HG02852 (cell line): ENCODE measurements at regions not wholly inside any gene's neighbourhood (a gene's known extent, or its start where the extent isn't known, plus 50 kb on each side); places are given as distances from the start of the nearest gene placed in this dataset.

Experiments used
- ATAC-seq: cut with Tn5 transposase; IDR thresholded peaks from one replicate; pipeline ENCODE4 v1.9.1; 2021; ENCODE audit warnings: mild to moderate bottlenecking, moderate library complexity; ENCODE audit not compliant: unreplicated experiment

DNA sequence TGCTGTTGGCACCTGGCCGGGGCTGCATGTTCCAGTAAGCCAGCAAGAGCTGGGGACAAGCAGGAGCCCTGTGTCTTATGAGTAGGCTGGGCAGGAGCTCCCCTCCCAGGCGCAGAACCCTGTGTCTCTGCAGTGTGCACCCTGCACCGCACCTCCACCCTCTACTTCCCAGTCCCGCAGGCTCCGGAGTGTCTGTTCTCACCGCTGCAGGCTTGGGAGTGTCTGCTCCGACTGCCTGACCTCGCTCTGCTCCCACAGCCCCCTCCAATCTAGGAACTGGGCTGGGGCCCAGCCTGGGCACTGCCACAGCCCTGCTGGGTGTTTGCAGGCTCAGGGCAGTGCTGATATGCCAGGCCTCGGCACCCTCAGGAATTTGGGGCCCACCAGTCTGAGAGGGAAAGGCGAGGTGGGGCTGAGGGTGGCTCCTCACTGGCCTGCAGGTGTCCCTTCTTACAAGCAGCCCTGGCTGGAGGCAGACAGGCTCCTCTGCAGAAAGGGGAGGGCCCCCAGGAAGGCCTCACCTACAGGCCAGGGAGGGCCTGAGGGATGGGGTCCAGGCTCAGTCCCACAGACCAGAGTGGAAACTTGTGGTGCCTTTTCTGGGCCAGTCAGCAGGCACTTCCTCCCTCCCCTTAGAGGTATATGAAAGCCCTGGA, 871.6 kb upstream of the GJE1 start:
- ATAC-seq: no peak

DNA sequence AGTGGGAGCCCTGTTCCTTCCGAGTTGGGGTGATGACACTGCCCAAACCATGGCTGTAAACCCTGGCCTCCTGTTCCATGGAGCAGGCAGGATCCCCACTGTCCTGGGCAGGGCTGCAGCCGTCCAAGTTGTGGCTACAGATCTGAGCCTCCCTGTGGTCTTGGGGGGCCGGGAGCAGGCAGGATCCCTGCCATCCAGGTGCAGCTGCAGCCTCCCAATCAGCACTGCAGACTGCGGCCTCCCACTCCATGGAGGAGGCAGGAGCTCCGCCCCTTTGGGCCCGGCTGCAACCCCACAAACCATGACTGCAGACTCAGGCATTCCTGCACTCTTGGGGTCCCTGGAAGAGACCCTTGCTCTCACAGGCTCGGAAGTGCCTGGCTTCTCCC, 872.1 kb upstream of the GJE1 start:
- ATAC-seq: no peak

DNA sequence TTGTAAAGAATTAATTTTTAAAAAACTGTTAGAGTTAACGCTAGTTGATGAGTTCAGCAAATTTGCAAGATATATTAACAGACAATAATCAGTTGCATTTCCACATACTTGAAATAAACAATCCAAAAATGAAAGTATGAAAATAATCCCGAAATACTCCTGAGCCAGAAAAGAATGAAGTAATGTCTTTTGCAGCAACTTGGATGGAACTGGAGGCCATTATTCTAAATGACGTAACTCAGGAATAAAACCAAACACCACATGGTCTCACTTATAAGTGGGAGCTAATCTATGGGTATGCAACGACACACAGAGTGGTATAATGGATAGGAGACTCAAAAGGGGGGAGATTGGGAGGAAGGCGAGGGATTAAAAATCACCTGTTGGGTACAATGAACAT, 872.9 kb upstream of the GJE1 start:
- no peak for ATAC-seq

DNA sequence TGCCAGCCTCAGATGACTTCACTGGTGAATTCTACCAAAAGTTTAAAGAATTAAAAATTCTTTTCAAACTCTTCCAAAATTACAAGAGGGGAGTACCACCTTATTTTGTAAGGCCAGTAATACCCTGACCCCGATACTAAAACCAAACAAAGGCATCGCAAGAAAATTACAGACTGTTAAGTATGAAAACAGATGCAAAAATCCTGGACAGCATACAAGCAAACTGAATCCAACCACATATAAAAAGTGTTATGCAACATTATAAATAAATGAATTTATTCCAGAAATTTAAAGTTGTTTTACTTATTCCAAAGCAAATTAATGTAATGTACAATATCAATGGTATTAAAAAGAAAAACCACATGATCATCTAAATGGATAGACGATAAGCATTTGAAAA, 873.6 kb upstream of the GJE1 start:
- ATAC-seq: no peak

DNA sequence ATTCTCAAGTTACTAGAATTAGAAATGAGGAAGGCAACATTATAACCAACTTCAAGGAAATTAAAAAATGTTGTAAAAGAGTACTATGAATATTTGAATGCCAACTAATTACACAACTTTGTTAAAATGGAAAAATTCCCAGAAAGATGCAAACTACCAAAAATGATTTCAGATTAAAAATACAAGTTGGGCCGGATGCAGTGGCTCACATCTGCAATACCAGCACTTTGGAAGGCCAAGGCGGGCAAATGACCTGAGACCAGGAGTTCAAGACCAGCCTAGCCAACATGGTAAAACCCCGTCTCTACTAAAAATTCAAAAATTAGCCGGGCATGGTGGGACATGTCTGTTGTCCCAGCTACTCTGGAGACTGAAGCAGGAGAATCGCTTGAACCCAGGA, 874.2 kb upstream of the GJE1 start:
- ATAC-seq: no peak

DNA sequence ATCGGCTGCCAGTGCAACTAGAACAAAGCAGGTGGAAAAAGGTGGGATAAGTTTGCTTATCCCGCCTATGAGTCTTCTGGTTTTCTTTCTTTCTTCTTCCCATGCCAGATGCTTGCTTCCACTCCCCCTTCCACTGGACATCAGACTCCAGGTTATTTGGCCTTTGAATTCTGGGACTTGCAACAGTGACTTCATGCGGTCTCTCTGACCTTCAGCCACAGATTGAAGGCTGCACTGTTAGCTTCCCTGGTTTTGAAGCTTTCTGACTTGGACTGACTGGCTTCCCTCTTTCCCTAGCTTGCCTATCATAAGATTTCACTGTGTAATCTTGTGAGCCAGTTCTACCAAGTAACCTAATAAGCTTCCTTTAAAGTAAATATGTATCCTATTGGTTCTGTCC, 878.4 kb upstream of the GJE1 start:
- ATAC-seq: no peak

DNA sequence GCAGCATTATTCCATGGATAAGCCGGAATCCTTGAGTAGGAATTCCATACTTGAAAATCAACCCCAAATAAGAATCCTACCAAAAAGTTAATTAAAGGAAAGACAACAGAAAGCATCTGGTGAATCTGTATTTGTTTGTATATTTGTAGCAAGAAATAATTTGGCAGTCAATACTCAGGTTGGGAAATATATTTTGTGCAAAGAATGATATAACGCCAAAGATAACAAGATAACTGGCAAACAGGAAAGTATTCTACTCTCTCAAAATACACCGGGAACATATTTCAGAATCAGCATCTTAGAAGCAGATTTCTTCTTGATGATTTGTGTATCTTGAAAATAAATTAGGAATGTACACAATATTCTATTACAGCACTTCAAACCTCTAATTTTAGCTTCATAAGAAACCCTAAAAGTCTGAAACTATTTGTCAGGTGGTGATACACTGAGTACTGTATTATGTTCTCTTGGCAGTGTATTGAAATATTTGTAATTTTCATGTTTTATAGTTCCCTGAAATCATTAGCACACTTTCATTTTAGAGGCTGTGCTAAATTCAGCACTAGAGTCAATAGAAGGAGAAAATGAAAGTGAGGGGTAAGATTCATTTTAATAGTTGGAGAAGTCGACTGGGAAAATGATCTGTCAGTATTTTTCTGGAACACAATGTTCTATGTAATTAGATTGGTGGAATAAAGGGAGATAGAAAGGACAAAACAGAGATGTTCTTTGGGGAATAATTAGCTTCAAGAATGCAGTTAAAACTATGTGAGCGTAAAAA, 879.7 kb upstream of the GJE1 start:
- ATAC-seq: no peak

DNA sequence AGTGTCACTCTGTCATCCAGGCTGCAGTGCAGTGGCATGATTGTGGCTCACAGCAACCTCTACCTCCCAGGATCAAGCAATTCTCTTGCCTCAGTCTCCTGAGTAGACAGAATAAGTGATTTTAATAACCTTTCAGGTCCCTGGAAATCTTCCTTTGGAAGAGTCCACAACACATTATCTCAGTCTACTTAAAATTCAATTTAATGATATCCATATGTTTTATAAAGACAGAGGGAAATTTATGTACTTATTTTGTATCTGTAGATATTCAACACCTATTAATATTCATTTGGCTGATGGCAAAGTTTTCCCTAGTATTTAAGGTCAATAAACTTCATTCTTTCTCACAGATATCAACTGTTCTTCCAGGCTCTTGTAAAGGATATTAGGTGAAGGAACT, 881.4 kb upstream of the GJE1 start:
- no peak for ATAC-seq

DNA sequence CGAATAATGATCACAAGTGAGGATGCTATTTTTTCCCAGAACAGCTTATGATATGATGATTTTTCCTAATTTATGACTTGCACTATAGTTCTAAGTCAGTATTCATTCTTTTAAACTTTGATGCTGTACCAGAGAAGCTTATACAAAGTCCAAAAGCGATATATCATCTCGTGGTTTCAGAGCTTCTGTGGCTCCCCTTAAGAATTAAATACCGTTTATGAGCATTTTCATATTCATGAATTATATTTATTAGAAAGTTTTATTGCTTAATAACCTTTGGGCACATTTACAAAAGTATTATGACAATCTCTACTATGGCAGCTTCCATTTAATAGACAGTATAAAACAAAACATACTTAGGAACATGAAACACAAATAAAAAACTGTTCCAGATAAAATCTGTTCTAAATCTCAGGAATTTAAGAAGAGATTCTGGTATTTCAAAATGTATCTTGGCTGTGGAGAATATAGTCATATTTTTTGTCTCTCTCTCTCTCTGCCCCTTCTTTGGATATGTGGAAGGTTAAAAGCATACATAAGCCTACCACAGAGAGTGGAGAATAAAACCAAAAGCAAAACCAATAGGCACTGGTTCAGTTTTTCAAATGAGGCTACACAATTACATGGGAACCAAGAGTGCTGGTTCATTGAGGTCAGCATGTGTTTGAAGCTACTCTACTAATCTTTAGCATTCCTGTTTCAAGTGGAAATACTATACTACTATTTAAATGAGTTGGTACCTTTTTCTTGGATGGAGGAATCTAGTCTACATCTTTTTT, 884.5 kb upstream of the GJE1 start:
- peak; percentile 77 for ATAC-seq

DNA sequence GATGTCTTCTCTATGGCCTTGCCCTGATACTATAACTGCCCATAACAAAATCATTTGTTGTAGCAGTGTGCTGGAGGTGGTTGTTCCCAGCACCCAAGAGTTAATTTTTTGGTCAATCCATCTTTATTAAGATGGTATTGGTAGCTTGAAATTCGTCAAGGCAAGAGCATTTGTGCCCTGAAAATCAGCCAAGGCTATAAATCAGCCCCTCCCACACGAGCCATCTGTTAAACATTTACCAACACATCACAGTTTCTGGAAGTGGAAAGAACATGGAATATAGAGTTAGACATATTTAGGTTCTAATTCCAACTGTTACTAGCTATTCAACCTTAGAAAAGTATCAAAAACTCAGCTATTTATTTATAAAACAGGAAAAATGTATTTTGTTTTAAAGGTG, 888.4 kb upstream of the GJE1 start:
- no peak for ATAC-seq

DNA sequence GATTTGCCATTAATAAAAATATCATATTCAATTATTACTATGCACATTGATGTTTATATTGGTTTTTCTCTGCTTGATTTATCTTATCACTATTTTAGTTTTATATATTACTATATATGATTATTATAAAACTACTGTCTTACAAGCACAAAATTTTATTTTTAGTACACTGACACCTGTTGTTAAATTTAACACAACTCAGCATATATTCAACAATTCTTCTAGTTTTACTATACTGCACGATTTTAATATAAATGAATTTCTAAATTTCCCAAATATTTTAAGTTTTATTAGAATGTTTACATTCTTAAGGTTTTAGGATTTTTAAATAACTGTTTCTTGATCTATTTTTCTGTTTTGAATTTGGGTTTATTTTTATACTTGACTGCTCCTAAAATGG, 889.8 kb upstream of the GJE1 start:
- no peak for ATAC-seq

DNA sequence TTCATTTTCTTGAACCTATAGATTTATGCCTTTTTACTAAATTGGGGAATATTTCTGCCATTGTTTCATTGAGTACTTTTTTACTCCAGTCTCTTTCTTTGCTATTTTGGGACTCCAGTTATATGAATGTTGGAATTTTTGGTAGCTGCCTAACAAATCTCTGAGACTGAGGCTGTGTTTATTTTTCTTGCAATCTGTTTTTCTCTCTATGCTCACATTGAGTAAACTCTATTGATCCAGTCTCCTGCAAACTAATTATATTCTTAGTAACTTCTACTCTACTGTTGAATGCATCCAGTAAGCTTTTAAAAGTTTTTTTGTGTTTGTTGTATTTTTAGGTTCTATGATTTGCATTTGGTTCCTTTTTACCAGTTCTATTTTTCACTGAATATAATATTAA, 903.4 kb upstream of the GJE1 start:
- ATAC-seq: no peak

DNA sequence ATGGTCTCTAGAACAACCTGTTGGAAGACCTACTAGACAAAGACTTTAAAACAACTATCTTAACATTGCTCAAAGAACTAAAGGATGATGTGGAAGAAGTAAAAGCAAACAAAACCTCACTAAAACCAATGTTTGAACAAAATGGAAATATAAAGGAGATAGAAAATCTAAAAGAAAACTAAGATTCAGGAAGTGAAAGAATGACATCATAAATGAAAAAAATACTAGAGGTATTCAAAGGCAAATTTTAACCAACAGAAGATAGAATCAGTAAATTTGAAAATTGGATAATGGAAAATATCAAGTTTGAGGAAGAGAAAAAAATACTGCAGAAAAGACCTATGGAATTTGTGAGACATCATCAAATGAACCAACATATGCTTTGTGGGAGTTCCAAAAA, 914.1 kb upstream of the GJE1 start:
- no peak for ATAC-seq

DNA sequence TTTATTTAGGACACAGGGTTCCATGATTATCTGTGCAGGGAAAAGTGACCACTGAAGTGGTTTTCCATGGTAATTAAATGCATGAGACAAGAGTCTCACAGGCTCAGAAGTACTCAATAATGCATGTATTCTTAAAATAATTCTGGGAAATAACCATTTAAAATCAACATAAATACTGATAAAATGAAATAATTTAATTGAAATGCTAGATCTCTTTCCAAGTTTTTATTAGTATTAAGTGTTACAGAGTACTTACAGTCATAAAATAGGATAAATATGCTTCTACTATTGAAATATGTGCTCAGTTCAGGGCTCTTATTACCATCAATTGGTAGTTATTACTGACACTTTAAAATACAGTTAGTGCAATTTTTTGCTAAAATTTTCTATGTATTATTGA, 916.0 kb upstream of the GJE1 start:
- no peak for ATAC-seq

DNA sequence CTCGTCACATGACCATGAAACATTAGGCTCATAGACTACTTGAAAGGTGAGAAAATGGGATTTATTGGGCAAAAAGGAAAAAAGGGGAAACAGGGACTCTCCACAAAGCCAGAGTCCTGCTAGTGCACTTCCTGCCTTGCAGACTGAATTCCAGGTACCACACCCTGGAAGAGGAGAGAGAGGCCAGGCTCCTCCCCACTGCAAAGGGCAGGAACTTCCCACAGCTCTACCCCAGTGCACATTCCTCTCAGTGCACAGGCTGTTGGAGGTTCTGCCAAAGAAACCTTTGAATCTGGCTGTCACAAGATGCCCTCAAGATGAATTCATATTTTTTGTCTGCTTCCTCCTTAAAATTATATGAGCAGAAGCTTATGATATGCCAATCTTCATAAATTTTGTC, 920.4 kb upstream of the GJE1 start:
- no peak for ATAC-seq

DNA sequence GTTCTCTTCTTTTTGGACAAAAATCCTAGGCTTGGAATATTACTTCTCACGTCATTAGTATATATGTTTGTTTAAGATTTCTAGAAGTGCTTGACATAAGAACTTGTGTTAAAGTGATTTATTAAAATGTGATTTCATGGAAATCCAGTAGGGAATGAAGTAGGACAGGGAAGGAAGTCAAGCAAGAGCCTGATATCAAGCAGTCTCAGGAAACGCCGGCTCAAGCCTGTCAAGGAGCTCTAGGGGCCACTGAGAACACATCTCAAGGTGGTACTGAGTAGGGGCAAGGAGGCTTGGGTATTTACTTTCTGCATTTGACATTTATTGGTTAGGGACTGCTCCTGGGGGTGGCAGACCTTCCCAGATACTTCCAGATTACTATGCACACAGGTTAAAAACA, 920.9 kb upstream of the GJE1 start:
- ATAC-seq: no peak

DNA sequence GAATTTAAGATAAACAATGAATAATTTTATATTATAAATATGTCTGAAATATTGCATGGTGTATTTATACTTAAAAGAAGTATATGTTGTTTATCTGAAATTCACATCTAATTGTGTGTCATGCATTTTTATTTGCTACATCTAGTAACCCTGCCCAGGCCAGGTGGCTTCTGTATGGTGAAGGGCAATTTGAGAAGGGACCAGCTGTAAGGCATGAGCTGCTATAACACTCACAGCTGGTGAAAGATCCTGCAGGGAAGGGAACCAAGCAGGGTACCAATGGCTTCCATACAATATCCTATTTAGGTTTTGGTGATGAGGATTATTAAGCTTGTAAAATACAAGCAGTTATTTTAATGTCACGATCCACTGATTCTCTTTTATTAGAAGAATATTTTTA, 921.8 kb upstream of the GJE1 start:
- ATAC-seq: no peak

DNA sequence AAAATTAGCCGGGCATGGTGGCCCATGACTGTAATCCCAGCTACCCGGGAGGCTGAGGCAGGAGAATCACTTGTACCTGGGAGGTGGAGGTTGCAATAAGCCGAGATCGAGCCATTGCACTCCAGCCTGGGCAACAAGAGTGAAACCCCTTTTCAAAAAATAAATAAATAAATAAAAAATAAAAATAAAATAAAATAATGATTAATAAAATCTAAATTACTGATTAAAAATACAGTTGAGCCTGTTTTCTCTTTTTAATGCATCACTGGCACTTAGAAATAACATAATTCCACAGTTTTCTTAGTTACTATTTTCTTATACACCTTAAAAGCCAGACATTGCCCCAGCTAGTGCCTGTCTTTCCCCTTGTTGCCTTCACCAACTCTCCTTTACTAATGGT, 922.8 kb upstream of the GJE1 start:
- no peak for ATAC-seq

DNA sequence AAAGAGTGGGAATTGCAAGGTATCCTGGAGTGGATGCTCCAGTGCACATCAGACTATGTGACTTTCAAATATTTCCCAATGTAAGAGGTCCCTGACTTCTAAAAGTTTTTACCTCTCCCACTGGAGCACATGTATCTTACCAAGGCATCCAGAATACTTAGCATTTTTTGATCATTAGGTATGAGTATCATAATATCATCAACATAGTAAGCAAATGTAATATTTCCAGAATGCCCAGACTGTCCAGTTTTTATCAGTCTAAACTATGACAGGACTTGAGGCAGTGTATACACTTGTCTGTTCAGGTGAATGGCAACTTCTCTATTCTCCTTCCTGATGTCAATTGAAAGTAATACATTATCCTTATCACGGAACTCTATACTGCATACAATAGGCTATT, 924.6 kb upstream of the GJE1 start:
- no peak for ATAC-seq

DNA sequence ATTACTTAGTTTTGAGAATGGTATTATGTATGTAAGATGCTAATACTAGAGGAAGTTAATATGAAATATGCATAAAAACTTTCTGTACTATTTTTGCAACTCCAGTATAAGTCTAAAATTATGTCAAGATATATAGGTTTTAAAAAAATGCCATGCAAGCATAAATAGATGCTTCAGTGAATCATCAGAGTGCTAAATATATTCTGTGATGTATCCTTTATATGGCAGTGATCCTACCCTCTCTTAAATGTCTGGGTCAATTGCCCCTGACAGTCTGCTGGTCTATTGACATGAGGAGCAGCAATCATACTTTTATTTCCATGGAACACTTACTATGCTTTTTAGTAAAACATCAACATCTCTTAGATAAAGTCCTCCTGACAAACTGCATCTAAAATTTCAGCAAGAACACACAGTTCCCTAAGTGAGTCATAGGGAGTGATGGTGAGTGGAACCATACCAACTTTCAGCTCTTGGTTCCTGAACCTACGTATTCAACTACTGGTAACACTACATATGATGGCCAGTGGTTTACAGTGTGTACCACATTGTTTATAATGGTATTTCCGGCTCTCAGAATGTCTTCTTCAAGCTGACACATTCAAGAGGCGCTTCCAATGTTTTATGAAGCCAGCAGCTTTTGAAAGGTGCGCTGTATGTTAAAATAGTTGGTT, 928.7 kb upstream of the GJE1 start:
- ATAC-seq: no peak

DNA sequence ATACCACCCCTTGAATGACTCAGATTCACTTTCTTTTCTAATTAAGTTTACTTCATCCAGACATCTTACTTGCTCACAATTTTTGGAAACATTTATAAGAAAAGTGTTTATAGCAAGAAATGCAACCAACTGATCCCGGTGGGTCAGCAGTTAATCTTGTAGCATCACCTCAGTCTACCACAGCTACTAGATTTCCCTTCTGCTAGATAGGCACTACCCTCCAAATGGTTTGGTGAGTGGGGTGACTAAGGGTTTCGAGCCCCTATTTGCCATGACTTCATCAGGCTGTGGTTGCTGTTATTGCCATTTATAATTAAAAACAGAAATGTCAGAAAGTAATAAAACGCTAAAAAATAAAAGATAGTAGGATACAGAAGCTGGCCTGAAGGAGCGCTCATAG, 930.1 kb upstream of the GJE1 start:
- ATAC-seq: no peak

DNA sequence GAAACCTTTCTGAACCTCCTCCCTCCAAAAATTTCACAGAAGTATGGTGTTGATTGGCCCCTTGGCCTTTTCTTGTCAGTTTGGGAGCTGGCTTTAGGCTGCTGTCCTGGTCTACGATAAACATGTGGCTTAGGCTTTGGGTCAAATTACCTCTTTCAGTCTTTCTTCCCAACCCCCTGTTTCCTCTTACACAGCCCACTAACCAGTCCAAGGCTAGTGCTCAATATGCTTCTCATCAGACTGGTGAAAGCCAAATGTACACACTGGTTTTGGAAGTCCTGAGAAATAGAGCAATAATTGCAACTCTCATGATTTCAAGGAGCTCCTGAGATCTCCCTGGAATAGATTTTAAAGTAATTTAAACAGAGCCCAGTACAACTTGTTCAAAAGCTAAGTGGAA, 933.7 kb upstream of the GJE1 start:
- ATAC-seq: no peak
